ENCODE measurements at regions not wholly inside any gene's neighbourhood (a gene's known extent, or its start where the extent isn't known, plus 50 kb on each side); places are given as distances from the start of the nearest gene placed in this dataset.

- no peak for TF ChIP-seq CTCF (IDR thresholded peaks at IDR 0.05; ENCODE audit: control insufficient read depth, extremely low read depth, insufficient read depth)
- H3K4me3 ChIP-seq (ENCODE audit: low read depth, low read length) = no peak overlapping the region
- DNase-seq (ENCODE audit: low read depth) = no peak
Observed at GRCh38 chr7:13104128-13104527, 416.7 kb downstream of the ARL4A start.

GRCh38 chr7:13105209-13105608 is 417.8 kb downstream of the ARL4A start:
- no peak for TF ChIP-seq CTCF (IDR thresholded peaks at IDR 0.05; ENCODE audit: control insufficient read depth, extremely low read depth, insufficient read depth)
- no peak overlapping the region for H3K4me3 ChIP-seq (ENCODE audit: low read depth, low read length)
- no peak for DNase-seq (ENCODE audit: low read depth)

- TF ChIP-seq CTCF (IDR thresholded peaks at IDR 0.05; ENCODE audit: control insufficient read depth, extremely low read depth, insufficient read depth) = no peak
- DNase-seq (ENCODE audit: low read depth) = no peak
- no peak overlapping the region for H3K4me3 ChIP-seq (ENCODE audit: low read depth, low read length)
Observed at GRCh38 chr7:13106513-13106912, 419.1 kb downstream of the ARL4A start.

- DNase-seq (ENCODE audit: low read depth) = no peak
- TF ChIP-seq CTCF (IDR thresholded peaks at IDR 0.05; ENCODE audit: control insufficient read depth, extremely low read depth, insufficient read depth) = no peak
- no peak overlapping the region for H3K4me3 ChIP-seq (ENCODE audit: low read depth, low read length)
Observed at GRCh38 chr7:13107291-13107690, 419.9 kb downstream of the ARL4A start.

GRCh38 chr7:13108061-13108460 is 420.6 kb downstream of the ARL4A start:
- no peak overlapping the region for H3K4me3 ChIP-seq (ENCODE audit: low read depth, low read length)
- DNase-seq (ENCODE audit: low read depth) = no peak
- no peak for TF ChIP-seq CTCF (IDR thresholded peaks at IDR 0.05; ENCODE audit: control insufficient read depth, extremely low read depth, insufficient read depth)

GRCh38 chr7:13109201-13109600 is 421.8 kb downstream of the ARL4A start:
- H3K4me3 ChIP-seq (ENCODE audit: low read depth, low read length) = no peak overlapping the region
- no peak for DNase-seq (ENCODE audit: low read depth)
- TF ChIP-seq CTCF (IDR thresholded peaks at IDR 0.05; ENCODE audit: control insufficient read depth, extremely low read depth, insufficient read depth) = no peak

- no peak for DNase-seq (ENCODE audit: low read depth)
- no peak for TF ChIP-seq CTCF (IDR thresholded peaks at IDR 0.05; ENCODE audit: control insufficient read depth, extremely low read depth, insufficient read depth)
- H3K4me3 ChIP-seq (ENCODE audit: low read depth, low read length) = no peak overlapping the region
Observed at GRCh38 chr7:13110107-13110506, 422.7 kb downstream of the ARL4A start.
